HG03457 (cell line): ENCODE measurements at regions not wholly inside any gene's neighbourhood (a gene's known extent, or its start where the extent isn't known, plus 50 kb on each side); places are given as distances from the start of the nearest gene placed in this dataset.
"Not testable (repeated sequence)": the region's sequence is repeated elsewhere in the genome, so short reads cannot be mapped to it uniquely, and the experiment has no call there.

Experiments
- ATAC-seq: cut with Tn5 transposase; IDR thresholded peaks from one replicate; pipeline ENCODE4 v1.9.1; 2021; ENCODE audit warnings: moderate number of reproducible peaks; ENCODE audit not compliant: unreplicated experiment

- no peak for ATAC-seq
Measured at GRCh38 chr6:155828989-155829388, 373.4 kb upstream of the NOX3 start.

- no peak for ATAC-seq
Measured at GRCh38 chr6:155818698-155819097, 363.1 kb upstream of the NOX3 start.

- no peak for ATAC-seq
Measured at GRCh38 chr6:155813548-155813947, 357.9 kb upstream of the NOX3 start.

- ATAC-seq = no peak
Measured at GRCh38 chr6:155807243-155807642, 351.6 kb upstream of the NOX3 start.

- no peak for ATAC-seq
Measured at GRCh38 chr6:155801046-155801445, 345.4 kb upstream of the NOX3 start.

- ATAC-seq = not testable (repeated sequence)
Measured at GRCh38 chr6:155798876-155799275, 343.2 kb upstream of the NOX3 start.

GRCh38 chr6:155795173-155795796 is 339.6 kb upstream of the NOX3 start:
- no peak for ATAC-seq

GRCh38 chr6:155791891-155792290 is 336.3 kb upstream of the NOX3 start:
- ATAC-seq = no peak

GRCh38 chr6:155791186-155791585 is 335.5 kb upstream of the NOX3 start:
- no peak for ATAC-seq

- ATAC-seq = no peak
Measured at GRCh38 chr6:155787168-155787567, 331.5 kb upstream of the NOX3 start.

GRCh38 chr6:155786528-155786927 is 330.9 kb upstream of the NOX3 start:
- ATAC-seq = no peak

- no peak for ATAC-seq
Measured at GRCh38 chr6:155782739-155783459, 327.3 kb upstream of the NOX3 start.

- ATAC-seq = no peak
Measured at GRCh38 chr6:155782320-155782731, 326.7 kb upstream of the NOX3 start.

GRCh38 chr6:155779456-155779855 is 323.8 kb upstream of the NOX3 start:
- no peak for ATAC-seq

GRCh38 chr6:155778336-155778735 is 322.7 kb upstream of the NOX3 start:
- no peak for ATAC-seq

- no peak for ATAC-seq
Measured at GRCh38 chr6:155771822-155772221, 316.2 kb upstream of the NOX3 start.

GRCh38 chr6:155770856-155771255 is 315.2 kb upstream of the NOX3 start:
- ATAC-seq = no peak

GRCh38 chr6:155770313-155770712 is 314.7 kb upstream of the NOX3 start:
- ATAC-seq = no peak

- ATAC-seq = no peak
Measured at GRCh38 chr6:155765275-155766194, 309.9 kb upstream of the NOX3 start.

- ATAC-seq = no peak
Measured at GRCh38 chr6:155762649-155763048, 307.0 kb upstream of the NOX3 start.

- ATAC-seq = no peak
Measured at GRCh38 chr6:155755452-155755851, 299.8 kb upstream of the NOX3 start.

GRCh38 chr6:155748778-155749177 is 293.1 kb upstream of the NOX3 start:
- ATAC-seq = not testable (repeated sequence)
